Colonic mucosa (tissue), 4 donors: ENCODE measurements at regions not wholly inside any gene's neighbourhood (a gene's known extent, or its start where the extent isn't known, plus 50 kb on each side); places are given as distances from the start of the nearest gene placed in this dataset.

Experiments
- DNase-seq: peaks from one replicate; pipeline ENCODE4 v3.0.0-alpha.2; 2020
- H3K27ac ChIP-seq: fragments of 200-600 bp; one replicate; pipeline ENCODE4 v1.8.0; 2021
- H3K27me3 ChIP-seq: fragments of 200-600 bp; one replicate; pipeline ENCODE4 v1.8.0; 2021
- H3K36me3 ChIP-seq: fragments of 200-600 bp; one replicate; pipeline ENCODE4 v1.8.0; 2021
- H3K4me1 ChIP-seq: fragments of 200-600 bp; one replicate; pipeline ENCODE4 v1.8.0; 2021; ENCODE audit warnings: mild to moderate bottlenecking
- H3K4me3 ChIP-seq: fragments of 200-600 bp; one replicate; pipeline ENCODE4 v1.8.0; 2021
- H3K9ac ChIP-seq, 2 donors: one replicate each; pipeline ENCODE4 v1.7.0; 2013; ENCODE audit warnings: control low read depth in 2 of 2, low read depth in 2 of 2, low read length in 2 of 2
- H3K9me3 ChIP-seq: fragments of 200-600 bp; one replicate; pipeline ENCODE4 v1.8.0; 2021
- CTCF ChIP-seq: fragments of 200-600 bp; IDR thresholded peaks from one replicate; pipeline ENCODE4 v1.8.0; 2022; ENCODE audit warnings: antibody characterized with exemption, mild to moderate bottlenecking
- intact Hi-C: fragments of 100-400 bp; cut with DNase I; formaldehyde crosslinking; loops from one replicate; pipeline ENCODE4 v1.14.1; 2022
- donor health status: healthy.
- donor health status: DM: no; HTN: no; CAD: no.
- donor health status: DM: no; HTN: no; CAD: no.

- no peaks in the 10 kb centered on the region for H3K27me3 ChIP-seq
- no peak overlapping the region for H3K4me3 ChIP-seq
- DNase-seq, result no peak
- no peak overlapping the region for H3K9ac ChIP-seq
- TF ChIP-seq CTCF, result no peak
- H3K27ac ChIP-seq, result no peak overlapping the region
- no peaks in the 10 kb centered on the region for H3K36me3 ChIP-seq
- intact Hi-C loops, result no loop called here
- H3K4me1 ChIP-seq, result no peaks in the 10 kb centered on the region
- no peaks in the 10 kb centered on the region for H3K9me3 ChIP-seq
Measured at GRCh38 chr11:50164050-50164449, 131.4 kb downstream of the OR4C45 start.

- intact Hi-C loops, result no loop called here
- H3K27ac ChIP-seq, result no peak overlapping the region
- H3K36me3 ChIP-seq, result no peaks in the 10 kb centered on the region
- DNase-seq, result no peak
- H3K4me3 ChIP-seq, result no peak overlapping the region
- no peak overlapping the region for H3K9ac ChIP-seq
- no peaks in the 10 kb centered on the region for H3K9me3 ChIP-seq
- no peak for TF ChIP-seq CTCF
- H3K27me3 ChIP-seq, result no peaks in the 10 kb centered on the region
- no peaks in the 10 kb centered on the region for H3K4me1 ChIP-seq
Measured at GRCh38 chr11:50169634-50170033, 137.0 kb downstream of the OR4C45 start.

- DNase-seq, result no peak
- H3K4me3 ChIP-seq, result no peak overlapping the region
Measured at GRCh38 chr11:50170115-50170514, 137.4 kb downstream of the OR4C45 start.

GRCh38 chr11:50174189-50174588 lies 141.5 kb downstream of the OR4C45 start:
- no peak for DNase-seq
- Histone ChIP-seq H3K27me3 (no peaks in the 10 kb centered on the region), H3K27ac (no peak overlapping the region), H3K36me3 (no peaks in the 10 kb centered on the region), H3K4me3 (no peak overlapping the region), H3K9ac (no peak overlapping the region), H3K4me1 (no peaks in the 10 kb centered on the region), H3K9me3 (no peaks in the 10 kb centered on the region)
- TF ChIP-seq CTCF, result no peak
- intact Hi-C loops, result no loop called here

More at GRCh38 chr11:50170115-50170514, 137.4 kb downstream of the OR4C45 start:
- Histone ChIP-seq H3K4me1 (no peaks in the 10 kb centered on the region), H3K27ac (no peak overlapping the region), H3K36me3 (no peaks in the 10 kb centered on the region), H3K27me3 (no peaks in the 10 kb centered on the region), H3K9me3 (no peaks in the 10 kb centered on the region), H3K9ac (no peak overlapping the region)
- intact Hi-C loops, result no loop called here
- TF ChIP-seq CTCF, result no peak

- H3K36me3 ChIP-seq, result no peaks in the 10 kb centered on the region
- TF ChIP-seq CTCF, result no peak
- intact Hi-C loops, result no loop called here
- no peaks in the 10 kb centered on the region for H3K4me1 ChIP-seq
- no peak overlapping the region for H3K4me3 ChIP-seq
- no peak overlapping the region for H3K9ac ChIP-seq
- no peaks in the 10 kb centered on the region for H3K27me3 ChIP-seq
- DNase-seq, result no peak
- H3K27ac ChIP-seq, result no peak overlapping the region
- no peaks in the 10 kb centered on the region for H3K9me3 ChIP-seq
Measured at GRCh38 chr11:50174975-50175374, 142.3 kb downstream of the OR4C45 start.

- no peak for TF ChIP-seq CTCF
- Histone ChIP-seq H3K9me3 (no peaks in the 10 kb centered on the region), H3K27ac (no peak overlapping the region)
Measured at GRCh38 chr11:50178737-50179136, 146.1 kb downstream of the OR4C45 start.

More at GRCh38 chr11:50178737-50179136, 146.1 kb downstream of the OR4C45 start:
- Histone ChIP-seq H3K4me1 (no peaks in the 10 kb centered on the region), H3K36me3 (no peaks in the 10 kb centered on the region), H3K27me3 (no peaks in the 10 kb centered on the region), H3K4me3 (no peak overlapping the region), H3K9ac (no peak overlapping the region)
- intact Hi-C loops, result no loop called here
- no peak for DNase-seq
